Neutrophil (primary cell): ENCODE measurements at regions not wholly inside any gene's neighbourhood (a gene's known extent, or its start where the extent isn't known, plus 50 kb on each side); places are given as distances from the start of the nearest gene placed in this dataset.

ENCODE experiments used
- H3K27ac ChIP-seq: fragments of 200-600 bp; sonication (generic); 2 replicates; pipeline ENCODE4 v1.5.1; 2016; ENCODE audit warnings: mild to moderate bottlenecking, moderate library complexity
- H3K27me3 ChIP-seq: fragments of 200-600 bp; sonication (generic); 2 replicates; pipeline ENCODE4 v1.6.0; 2016; ENCODE audit warnings: mild to moderate bottlenecking
- H3K36me3 ChIP-seq: fragments of 200-600 bp; sonication (generic); 2 replicates; pipeline ENCODE4 v1.5.1; 2017
- H3K4me1 ChIP-seq, 2 experiments: fragments of 200-600 bp in 1 of 2; sonication (generic) in 1 of 2; 1 replicate in 1 of 2; 2 replicates in 1 of 2; pipeline versions ENCODE4 v1.5.1 to v1.6.1; 2013 to 2016; ENCODE audit warnings: low read depth in 1 of 2, low read length in 1 of 2, mild to moderate bottlenecking in 1 of 2, moderate library complexity in 1 of 2; ENCODE audit not compliant: control insufficient read depth in 1 of 2, insufficient read depth in 1 of 2
- H3K4me3 ChIP-seq, 2 experiments: fragments of 200-600 bp in 1 of 2; sonication (generic) in 1 of 2; 1 replicate in 1 of 2; 2 replicates in 1 of 2; pipeline ENCODE4 v1.5.1; 2013 to 2016; ENCODE audit warnings: low read depth in 1 of 2, low read length in 1 of 2, mild to moderate bottlenecking in 1 of 2, moderate library complexity in 1 of 2
- H3K9me3 ChIP-seq: fragments of 200-600 bp; sonication (generic); 2 replicates; pipeline ENCODE4 v1.5.1; 2016
- TF ChIP-seq, protein P1 (sequence below): fragments of 200-600 bp; sonication (generic); IDR thresholded peaks from 2 replicates; pipeline ENCODE4 v1.5.1; 2016; ENCODE audit warnings: antibody characterized with exemption

DNA sequence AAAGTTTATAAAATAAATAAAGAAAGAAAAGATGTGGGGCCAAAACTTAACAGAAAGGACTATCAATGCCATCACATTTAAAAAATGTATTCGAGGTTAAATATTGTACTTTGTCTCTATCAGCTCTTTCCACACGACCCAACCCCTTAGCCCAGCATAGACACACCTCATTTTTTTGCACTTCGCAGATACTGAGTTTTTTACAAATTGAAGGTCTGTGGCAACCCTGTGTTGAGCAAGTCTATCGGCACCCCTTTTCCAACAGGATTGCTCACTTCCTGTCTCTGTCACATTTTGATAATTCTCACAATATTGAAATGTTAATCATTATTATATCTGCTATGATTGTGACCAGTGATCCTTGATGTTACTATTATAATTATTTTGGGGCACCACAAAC is 151.6 kb upstream of the TBX20 start:
- no peak overlapping the region for H3K4me3 ChIP-seq
- no peaks in the 10 kb centered on the region for H3K36me3 ChIP-seq
- no peaks in the 10 kb centered on the region for H3K9me3 ChIP-seq

DNA sequence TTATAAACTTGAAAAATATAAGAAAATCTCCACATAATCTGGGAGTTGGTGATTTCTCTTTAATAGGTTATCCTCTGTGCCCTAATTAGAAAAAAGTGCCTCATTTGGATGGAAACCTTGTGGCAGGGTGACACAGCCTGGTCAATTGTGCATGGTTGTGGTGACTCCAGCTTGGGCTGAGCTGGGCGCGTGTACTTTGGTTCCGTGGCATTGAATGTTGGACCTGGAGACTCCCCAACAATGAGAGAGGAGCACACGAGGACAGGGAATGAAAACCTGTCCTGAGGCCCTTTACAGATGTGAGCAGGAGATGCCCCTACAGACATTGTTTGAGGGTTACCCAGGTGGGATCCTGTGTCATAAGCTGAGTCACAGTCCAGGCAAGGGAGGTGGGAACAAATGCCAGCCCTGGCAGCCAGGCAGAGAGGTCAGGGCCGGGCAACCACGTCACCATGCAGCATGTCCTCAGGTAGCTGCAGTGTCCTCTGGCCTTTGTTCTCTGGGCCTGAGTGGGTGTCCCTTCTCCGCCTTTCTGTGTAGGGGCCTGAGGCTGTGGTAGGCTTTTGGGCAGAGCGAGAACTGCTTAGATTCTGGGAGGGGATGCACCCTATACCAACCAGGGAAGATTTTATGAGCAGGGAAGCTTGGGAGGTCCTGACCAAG is 147.4 kb upstream of the TBX20 start:
- TF ChIP-seq, protein P1, sequence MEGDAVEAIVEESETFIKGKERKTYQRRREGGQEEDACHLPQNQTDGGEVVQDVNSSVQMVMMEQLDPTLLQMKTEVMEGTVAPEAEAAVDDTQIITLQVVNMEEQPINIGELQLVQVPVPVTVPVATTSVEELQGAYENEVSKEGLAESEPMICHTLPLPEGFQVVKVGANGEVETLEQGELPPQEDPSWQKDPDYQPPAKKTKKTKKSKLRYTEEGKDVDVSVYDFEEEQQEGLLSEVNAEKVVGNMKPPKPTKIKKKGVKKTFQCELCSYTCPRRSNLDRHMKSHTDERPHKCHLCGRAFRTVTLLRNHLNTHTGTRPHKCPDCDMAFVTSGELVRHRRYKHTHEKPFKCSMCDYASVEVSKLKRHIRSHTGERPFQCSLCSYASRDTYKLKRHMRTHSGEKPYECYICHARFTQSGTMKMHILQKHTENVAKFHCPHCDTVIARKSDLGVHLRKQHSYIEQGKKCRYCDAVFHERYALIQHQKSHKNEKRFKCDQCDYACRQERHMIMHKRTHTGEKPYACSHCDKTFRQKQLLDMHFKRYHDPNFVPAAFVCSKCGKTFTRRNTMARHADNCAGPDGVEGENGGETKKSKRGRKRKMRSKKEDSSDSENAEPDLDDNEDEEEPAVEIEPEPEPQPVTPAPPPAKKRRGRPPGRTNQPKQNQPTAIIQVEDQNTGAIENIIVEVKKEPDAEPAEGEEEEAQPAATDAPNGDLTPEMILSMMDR, result no peak
- Histone ChIP-seq H3K4me1 (no peaks in the 10 kb centered on the region), H3K4me3 (no peak overlapping the region)

More for the DNA sequence above, 151.6 kb upstream of the TBX20 start:
- Histone ChIP-seq H3K27ac (no peak overlapping the region), H3K27me3 (peaks cover 12% of the 10 kb centered on the region), H3K4me1 (no peaks in the 10 kb centered on the region)
- TF ChIP-seq, protein P1, result no peak

DNA sequence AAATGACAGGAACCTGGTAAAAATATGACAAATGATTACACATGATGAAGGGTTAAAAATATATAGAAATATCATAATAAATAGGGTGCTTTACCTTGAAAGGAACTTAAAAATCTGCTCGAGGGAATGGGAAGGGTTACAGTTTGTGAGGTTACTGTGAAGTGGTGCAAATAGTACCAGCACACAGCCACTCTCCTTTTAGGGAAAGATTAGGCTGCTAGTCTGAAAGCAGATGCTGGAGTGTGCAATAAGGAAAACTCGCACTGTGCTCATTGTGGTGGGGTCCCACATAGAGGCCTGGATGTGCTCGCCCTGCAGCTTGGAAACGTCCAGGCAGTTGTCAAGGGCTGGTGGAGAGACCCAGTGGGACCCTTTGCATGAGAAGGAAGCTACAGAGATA is 145.9 kb upstream of the TBX20 start:
- H3K4me3 ChIP-seq, result no peak overlapping the region
- no peak overlapping the region for H3K27ac ChIP-seq
- H3K27me3 ChIP-seq, result peaks cover 4% of the 10 kb centered on the region
- no peaks in the 10 kb centered on the region for H3K9me3 ChIP-seq
- TF ChIP-seq, protein P1, result no peak
- H3K4me1 ChIP-seq, result no peaks in the 10 kb centered on the region
- H3K36me3 ChIP-seq, result no peaks in the 10 kb centered on the region

More for the DNA sequence above, 147.4 kb upstream of the TBX20 start:
- Histone ChIP-seq H3K27me3 (peaks cover 5% of the 10 kb centered on the region), H3K36me3 (no peaks in the 10 kb centered on the region), H3K27ac (no peak overlapping the region), H3K9me3 (no peaks in the 10 kb centered on the region)

DNA sequence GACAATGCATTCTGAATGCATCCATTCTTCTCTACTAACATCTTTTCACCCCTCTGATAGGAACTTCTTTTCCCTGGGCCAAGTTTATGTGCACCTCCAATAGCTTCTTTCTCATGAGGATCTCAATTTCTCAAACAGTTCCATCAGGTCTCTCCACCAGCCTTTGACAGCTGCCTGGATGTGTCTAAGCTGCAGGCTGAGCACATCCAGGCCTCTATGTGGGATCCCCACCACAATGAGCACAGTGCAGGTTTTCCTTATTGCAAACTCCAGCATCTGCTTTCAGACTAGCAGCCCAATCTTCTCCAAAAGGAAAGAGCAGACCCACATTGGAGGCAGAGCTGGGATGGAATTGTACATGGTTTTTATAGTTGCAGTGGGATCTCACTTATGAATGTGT is 145.3 kb upstream of the TBX20 start:
- TF ChIP-seq, protein P1, result no peak
- Histone ChIP-seq H3K27me3 (no peaks in the 10 kb centered on the region), H3K4me1 (no peaks in the 10 kb centered on the region), H3K9me3 (no peaks in the 10 kb centered on the region), H3K27ac (no peak overlapping the region), H3K4me3 (no peak overlapping the region), H3K36me3 (no peaks in the 10 kb centered on the region)

DNA sequence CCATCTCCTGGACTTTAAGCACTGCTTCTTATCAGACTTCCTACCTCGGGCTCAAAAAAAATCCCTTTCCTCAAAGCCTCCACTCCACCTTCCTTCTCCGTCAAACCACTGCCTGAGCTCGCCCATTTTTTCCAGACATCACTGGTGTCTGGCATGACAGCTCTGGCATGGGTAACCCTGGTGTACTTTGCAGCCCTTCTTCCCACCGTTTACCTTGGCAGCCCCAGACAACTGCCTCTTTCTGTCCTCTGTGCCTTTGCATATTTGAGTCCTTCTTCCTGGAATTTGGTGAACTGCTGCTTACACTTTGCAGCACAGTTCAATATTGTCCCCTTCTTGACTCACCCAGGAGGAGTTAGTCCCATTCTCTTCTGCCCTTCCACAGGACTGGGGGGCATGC is 144.6 kb upstream of the TBX20 start:
- H3K27ac ChIP-seq, result no peak overlapping the region
- H3K27me3 ChIP-seq, result peaks cover 6% of the 10 kb centered on the region
- no peaks in the 10 kb centered on the region for H3K36me3 ChIP-seq
- H3K9me3 ChIP-seq, result no peaks in the 10 kb centered on the region
- H3K4me3 ChIP-seq, result no peak overlapping the region
- H3K4me1 ChIP-seq, result no peaks in the 10 kb centered on the region
- TF ChIP-seq, protein P1, result no peak
